ENCODE measurements at regions not wholly inside any gene's neighbourhood (a gene's known extent, or its start where the extent isn't known, plus 50 kb on each side); places are given as distances from the start of the nearest gene placed in this dataset.
A peak's percentile ranks its signal among the peaks of the same experiment; 100 is the strongest.

DNA sequence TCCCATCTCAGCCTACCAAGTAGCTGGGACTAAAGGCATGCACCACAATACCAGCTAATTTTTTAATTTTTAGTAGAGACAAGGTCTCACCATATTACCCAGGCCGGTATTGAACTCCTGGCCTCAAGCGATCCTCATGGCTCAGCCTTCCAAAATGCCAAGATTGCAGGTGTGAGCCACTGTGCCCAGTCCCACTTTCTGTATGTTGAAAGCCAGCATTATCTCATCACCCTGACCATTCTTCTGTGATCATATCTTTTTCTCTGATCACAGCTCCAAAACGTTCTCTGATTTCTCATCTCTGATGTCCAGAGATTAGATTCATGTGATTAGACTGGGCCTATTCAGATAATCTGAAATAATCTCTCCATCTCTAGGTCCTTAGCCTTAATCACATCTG, 337.7 kb downstream of the TPBG start:
- no peak overlapping the region for H3K4me3 Mint-ChIP-seq
- no peaks in the 10 kb centered on the region for H3K27me3 Mint-ChIP-seq
- H3K27ac Mint-ChIP-seq: no peak overlapping the region
- ATAC-seq: no peak
- H3K4me1 Mint-ChIP-seq: no peaks in the 10 kb centered on the region
- H3K9me3 Mint-ChIP-seq: peaks cover 7% of the 10 kb centered on the region
- H3K36me3 Mint-ChIP-seq: no peaks in the 10 kb centered on the region

DNA sequence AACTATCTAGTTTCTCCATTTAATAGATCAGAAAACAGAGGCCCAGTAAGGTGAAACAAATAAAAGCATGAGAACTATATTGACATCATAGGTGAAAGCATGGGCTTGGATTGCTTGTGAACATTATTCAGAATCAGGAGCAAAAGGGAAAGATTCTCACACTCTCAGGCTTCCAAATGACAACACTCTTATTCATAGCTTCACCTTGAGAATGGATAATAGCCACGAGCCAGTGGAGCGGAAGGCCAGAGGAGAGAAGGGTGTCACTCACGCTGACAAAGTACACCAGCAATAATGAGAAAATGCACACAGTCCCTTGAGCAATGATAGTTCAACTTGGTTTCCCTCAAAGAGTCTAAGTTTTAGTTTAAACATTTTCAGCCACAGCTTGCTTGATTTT, 339.0 kb downstream of the TPBG start:
- Mint-ChIP-seq H3K4me3 (no peak overlapping the region), H3K9me3 (peaks cover 14% of the 10 kb centered on the region), H3K4me1 (no peaks in the 10 kb centered on the region), H3K36me3 (no peaks in the 10 kb centered on the region), H3K27ac (no peak overlapping the region), H3K27me3 (no peaks in the 10 kb centered on the region)
- no peak for ATAC-seq

DNA sequence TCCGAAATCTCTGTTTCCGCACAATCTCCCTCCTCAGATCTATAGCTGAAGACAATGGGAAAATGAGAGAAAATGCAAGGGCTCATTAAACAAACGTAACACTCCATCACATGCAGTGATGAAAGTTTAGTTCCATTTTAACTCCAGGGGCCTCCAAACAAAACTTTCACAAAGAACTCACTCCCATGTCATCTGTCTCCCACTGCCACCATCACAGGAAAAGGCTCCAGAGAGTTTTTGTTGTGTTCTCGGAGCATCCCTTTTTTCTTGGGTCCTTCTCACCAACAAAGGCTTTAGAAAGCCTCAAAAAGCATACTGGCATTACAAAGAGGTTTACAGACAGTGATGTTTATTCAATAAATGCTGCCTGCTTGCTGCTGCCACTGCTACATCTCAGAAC, 339.6 kb downstream of the TPBG start:
- Mint-ChIP-seq H3K4me3 (no peak overlapping the region), H3K27ac (no peak overlapping the region), H3K36me3 (no peaks in the 10 kb centered on the region), H3K9me3 (peaks cover 17% of the 10 kb centered on the region), H3K4me1 (no peaks in the 10 kb centered on the region), H3K27me3 (no peaks in the 10 kb centered on the region)
- ATAC-seq: no peak

DNA sequence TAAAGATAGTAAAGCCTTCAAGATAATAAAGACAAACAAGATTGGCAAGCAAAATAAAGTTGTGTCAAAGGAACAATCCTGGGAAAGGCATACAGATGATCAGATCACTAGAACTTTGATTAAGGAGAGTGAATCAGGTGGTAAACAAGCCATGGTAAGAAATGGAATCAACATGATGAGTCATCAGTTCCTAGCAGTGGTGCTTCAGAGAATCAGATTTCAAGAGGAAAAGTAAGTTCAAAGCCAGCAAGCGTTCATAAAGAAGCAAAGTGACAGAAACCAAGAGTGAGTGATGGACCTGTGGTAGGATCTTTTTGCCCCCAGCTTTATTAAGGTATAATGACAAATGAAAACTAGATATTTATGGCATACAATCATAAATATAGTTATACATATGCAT, 340.4 kb downstream of the TPBG start:
- no peak for ATAC-seq
- no peaks in the 10 kb centered on the region for H3K36me3 Mint-ChIP-seq
- H3K27me3 Mint-ChIP-seq: no peaks in the 10 kb centered on the region
- no peak overlapping the region for H3K4me3 Mint-ChIP-seq
- H3K4me1 Mint-ChIP-seq: no peaks in the 10 kb centered on the region
- H3K9me3 Mint-ChIP-seq: peaks cover 14% of the 10 kb centered on the region
- H3K27ac Mint-ChIP-seq: no peak overlapping the region

DNA sequence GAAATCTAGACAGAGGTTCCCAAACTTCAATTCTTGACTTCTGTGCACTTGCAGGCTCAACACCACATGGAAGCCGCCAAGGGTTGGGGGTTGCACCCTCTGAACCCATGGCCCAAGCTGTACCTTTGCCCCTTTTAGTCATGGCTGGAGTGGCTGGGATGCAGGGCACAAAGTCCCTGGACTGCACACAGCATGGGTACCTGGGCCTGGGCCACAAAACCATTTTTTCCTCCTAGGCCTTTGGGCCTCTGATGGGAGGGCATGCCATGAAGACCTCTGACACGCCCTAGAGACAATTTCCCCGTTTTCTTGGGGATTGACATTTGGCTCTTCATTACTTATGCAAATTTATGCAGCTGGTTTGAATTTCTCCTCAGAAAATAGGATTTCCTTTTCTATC, 342.0 kb downstream of the TPBG start:
- Mint-ChIP-seq H3K9me3 (peaks cover 14% of the 10 kb centered on the region), H3K27me3 (no peaks in the 10 kb centered on the region), H3K36me3 (no peaks in the 10 kb centered on the region), H3K4me3 (no peak overlapping the region), H3K27ac (no peak overlapping the region), H3K4me1 (no peaks in the 10 kb centered on the region)
- ATAC-seq: no peak

DNA sequence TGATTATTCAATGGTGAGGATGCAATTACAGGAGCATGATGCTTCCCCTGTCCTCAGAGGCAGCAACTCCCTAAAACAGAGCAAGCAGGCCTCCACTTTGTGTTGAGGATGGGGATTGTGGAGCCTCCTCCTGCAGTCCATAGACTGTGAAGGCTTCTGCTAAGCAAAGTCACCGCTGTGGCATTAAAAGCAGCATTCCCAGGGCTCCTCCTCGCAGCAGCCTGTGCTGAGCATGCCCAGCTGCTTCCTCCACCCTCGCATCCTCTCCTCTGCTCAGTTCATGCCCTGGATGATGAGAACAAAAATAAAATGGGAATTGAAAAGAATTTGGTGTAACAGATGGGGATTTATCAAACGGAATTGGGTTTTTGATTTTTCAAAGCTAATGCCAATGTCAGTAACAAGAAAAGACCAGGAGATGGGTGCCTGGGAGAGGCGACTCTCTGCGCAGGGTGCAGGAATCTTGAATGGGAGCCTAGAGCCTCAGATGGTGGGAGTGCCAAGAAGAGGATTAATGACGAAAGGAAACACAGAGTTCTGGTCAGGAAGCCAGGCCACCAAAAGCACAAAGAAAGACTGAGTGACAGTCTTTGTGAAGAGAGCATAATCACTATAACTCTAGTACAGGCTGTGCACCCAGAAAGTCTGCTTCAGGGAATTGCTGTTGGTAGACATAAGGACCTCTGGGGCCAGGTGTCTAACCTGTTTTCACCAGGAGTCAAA, 347.6 kb downstream of the TPBG start:
- H3K4me1 Mint-ChIP-seq: no peaks in the 10 kb centered on the region
- peaks cover 20% of the 10 kb centered on the region for H3K27me3 Mint-ChIP-seq
- H3K27ac Mint-ChIP-seq: no peak overlapping the region
- no peaks in the 10 kb centered on the region for H3K36me3 Mint-ChIP-seq
- H3K9me3 Mint-ChIP-seq: peaks cover 18% of the 10 kb centered on the region
- ATAC-seq: no peak
- no peak overlapping the region for H3K4me3 Mint-ChIP-seq

DNA sequence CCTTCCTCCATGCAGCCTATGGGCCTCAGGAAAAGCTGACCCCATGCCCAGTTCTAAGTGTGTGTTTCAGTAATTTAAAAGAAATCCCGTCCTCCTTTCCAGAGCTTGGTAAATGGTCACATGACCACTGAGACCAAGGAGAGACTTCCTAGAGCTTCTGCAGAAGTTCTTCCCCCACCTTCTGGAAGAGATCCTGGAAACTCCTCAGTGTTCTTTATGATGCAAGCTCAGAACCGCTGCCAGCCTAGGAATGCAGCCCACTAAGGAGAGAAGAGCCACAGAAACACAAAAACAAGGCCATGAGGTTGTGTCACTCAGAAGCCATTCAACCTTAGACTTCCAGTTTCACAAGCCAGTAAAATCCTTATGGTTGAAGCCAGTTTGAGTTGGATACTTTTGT, 348.4 kb downstream of the TPBG start:
- no peak for ATAC-seq
- Mint-ChIP-seq H3K4me3 (no peak overlapping the region), H3K9me3 (peaks cover 13% of the 10 kb centered on the region), H3K27me3 (peaks cover 20% of the 10 kb centered on the region), H3K36me3 (no peaks in the 10 kb centered on the region), H3K27ac (no peak overlapping the region), H3K4me1 (no peaks in the 10 kb centered on the region)

DNA sequence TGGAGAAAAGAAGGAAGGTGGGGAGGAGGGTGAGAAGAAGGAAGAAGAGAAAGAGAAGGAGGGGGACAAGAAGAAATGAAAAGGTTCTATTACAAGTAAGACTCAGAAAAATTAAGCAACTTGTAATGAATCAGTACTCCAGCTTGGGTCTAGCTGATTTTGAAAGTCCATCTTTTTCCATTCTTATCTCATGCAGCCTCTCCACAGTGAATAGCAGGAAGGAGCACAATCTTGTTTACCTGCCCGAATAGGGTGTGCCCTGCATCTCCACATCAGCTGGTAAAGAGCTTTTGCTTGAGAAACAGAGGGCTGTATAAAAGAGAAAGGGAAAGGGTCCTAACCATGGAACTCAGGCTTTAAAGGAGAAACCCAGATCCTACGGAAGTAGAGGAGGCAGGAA, 348.8 kb downstream of the TPBG start:
- no peak overlapping the region for H3K27ac Mint-ChIP-seq
- H3K36me3 Mint-ChIP-seq: no peaks in the 10 kb centered on the region
- H3K9me3 Mint-ChIP-seq: peaks cover 11% of the 10 kb centered on the region
- peaks cover 20% of the 10 kb centered on the region for H3K27me3 Mint-ChIP-seq
- ATAC-seq: no peak
- no peaks in the 10 kb centered on the region for H3K4me1 Mint-ChIP-seq
- no peak overlapping the region for H3K4me3 Mint-ChIP-seq

DNA sequence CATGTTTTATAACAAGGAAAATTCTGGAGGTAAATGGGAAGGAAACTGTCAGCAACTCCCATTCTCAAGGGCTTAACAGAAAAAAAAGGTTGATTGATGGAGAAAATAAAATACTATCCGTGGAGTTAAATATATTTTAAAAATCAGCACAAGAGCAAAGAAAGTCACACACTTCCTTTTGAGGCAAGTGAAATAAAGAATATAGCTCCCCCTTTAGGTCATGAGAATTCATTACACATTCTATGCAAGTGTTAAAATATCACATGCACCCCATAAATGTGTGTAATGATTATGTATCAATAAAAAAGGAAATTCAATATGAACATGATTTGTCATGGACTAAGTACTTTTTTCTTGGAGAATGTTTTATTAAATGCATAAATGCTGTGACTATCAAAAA, 349.2 kb downstream of the TPBG start:
- H3K27me3 Mint-ChIP-seq: peaks cover 20% of the 10 kb centered on the region
- peaks cover 7% of the 10 kb centered on the region for H3K9me3 Mint-ChIP-seq
- H3K36me3 Mint-ChIP-seq: no peaks in the 10 kb centered on the region
- H3K4me3 Mint-ChIP-seq: no peak overlapping the region
- no peaks in the 10 kb centered on the region for H3K4me1 Mint-ChIP-seq
- ATAC-seq: no peak
- H3K27ac Mint-ChIP-seq: no peak overlapping the region

DNA sequence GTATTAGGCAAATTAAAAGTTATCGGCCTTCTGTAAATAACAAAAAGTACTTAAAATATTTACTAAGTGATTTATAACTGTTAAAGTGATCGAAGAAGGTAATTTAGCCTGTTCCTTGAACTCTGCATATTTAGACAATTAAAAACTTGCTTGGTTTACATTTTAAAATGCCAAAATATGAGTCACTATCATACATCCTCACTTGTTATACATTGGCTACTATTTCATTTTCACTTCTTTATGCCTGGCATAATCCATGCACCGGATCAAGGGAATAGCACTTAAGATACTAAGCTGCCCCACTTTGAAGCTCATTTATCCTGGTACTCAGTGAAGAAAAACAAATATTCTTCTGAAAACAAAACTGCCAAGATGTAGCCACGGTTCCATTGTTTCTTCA, 344.6 kb downstream of the UBE3D start:
- Mint-ChIP-seq H3K27me3 (no peaks in the 10 kb centered on the region), H3K9me3 (peaks cover 6% of the 10 kb centered on the region), H3K36me3 (no peaks in the 10 kb centered on the region), H3K4me1 (no peaks in the 10 kb centered on the region), H3K4me3 (no peak overlapping the region), H3K27ac (no peak overlapping the region)
- no peak for ATAC-seq

DNA sequence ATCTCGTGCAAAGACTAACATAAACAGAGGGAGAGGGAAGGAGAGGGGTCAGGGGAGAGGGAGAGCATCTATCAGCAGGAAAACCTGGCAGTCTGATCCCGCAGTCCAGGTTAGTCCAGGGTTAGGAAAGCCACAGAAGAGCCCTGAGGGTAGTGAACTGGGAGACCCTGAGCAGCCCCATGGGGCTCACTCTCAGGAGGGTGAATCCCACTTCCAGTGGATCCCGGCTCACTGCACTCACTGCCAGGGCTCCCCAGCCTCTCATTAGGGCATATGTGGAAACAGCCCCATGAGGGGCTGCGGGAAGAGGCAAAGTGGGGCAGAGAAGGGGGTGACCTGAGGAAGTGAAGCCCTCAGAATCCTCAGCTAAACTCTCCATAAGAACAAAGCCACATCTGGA, 329.9 kb downstream of the UBE3D start:
- Mint-ChIP-seq H3K4me3 (no peak overlapping the region), H3K9me3 (no peaks in the 10 kb centered on the region), H3K36me3 (no peaks in the 10 kb centered on the region), H3K27me3 (peaks cover 12% of the 10 kb centered on the region), H3K27ac (no peak overlapping the region), H3K4me1 (no peaks in the 10 kb centered on the region)
- ATAC-seq: peak; percentile 20

DNA sequence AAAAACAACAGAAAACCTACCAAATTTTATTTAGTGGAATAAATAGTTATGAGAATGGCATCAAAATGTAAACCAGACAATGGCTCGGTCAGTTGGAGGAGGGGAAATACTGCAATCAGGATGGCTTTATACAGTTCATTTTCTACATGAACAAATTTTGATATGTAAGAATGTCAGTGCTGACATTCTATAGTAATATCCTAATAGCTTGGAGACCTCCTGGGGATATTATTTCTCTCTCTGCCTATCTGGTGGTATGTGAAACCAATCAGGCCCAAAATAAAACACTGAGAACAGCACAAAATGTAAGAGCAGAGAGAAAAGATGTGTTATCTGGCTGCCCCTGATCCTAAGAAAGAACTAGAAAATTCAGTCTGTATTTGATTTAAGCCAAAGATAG, 327.7 kb downstream of the UBE3D start:
- H3K4me3 Mint-ChIP-seq: no peak overlapping the region
- no peak for ATAC-seq

DNA sequence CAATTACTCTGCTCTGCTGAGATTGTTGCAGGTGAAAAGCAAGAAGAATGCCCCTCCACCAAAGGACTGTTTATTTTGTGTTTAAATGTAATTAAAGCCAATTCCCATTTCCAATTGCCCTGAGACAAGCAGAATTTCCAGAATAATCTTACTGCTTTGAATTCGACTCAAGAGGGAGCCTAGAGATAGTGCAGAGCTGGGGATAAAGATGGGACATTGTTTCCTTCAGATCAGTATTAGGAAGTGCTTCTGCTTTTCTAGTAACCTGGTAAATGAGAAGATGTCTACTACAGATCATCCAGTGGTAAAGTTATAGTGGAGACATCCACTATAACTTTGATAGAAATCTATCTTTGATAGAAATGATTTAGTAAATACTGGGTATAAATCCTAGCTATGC, 326.9 kb downstream of the UBE3D start:
- Mint-ChIP-seq H3K27me3 (peaks cover 12% of the 10 kb centered on the region), H3K9me3 (no peaks in the 10 kb centered on the region), H3K4me3 (no peak overlapping the region), H3K36me3 (no peaks in the 10 kb centered on the region), H3K4me1 (no peaks in the 10 kb centered on the region), H3K27ac (no peak overlapping the region)
- ATAC-seq: no peak

More for the DNA sequence above, 327.7 kb downstream of the UBE3D start:
- Mint-ChIP-seq H3K36me3 (no peaks in the 10 kb centered on the region), H3K27ac (no peak overlapping the region), H3K9me3 (no peaks in the 10 kb centered on the region), H3K27me3 (peaks cover 12% of the 10 kb centered on the region), H3K4me1 (no peaks in the 10 kb centered on the region)

DNA sequence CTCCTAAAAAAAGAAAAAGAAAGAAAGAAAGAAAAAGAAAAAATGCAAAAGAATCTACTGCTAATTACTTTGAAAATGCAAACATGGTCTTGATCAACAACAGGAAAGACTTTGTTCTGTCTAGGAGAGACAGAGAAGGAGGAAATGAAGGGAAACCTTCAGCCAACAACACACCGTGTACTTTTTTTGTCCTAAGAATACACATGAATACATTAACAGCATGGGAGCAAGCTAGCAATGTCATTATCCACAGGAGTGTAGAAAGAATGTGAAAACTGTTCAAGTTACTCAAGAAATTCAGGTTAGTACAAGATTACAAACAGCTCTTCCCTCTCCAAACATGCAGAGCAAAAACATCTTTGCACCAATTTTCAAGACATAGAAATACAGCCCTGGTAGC, 326.3 kb downstream of the UBE3D start:
- H3K27me3 Mint-ChIP-seq: peaks cover 12% of the 10 kb centered on the region
- no peaks in the 10 kb centered on the region for H3K4me1 Mint-ChIP-seq
- H3K9me3 Mint-ChIP-seq: no peaks in the 10 kb centered on the region
- H3K4me3 Mint-ChIP-seq: no peak overlapping the region
- H3K27ac Mint-ChIP-seq: no peak overlapping the region
- no peak for ATAC-seq
- no peaks in the 10 kb centered on the region for H3K36me3 Mint-ChIP-seq

DNA sequence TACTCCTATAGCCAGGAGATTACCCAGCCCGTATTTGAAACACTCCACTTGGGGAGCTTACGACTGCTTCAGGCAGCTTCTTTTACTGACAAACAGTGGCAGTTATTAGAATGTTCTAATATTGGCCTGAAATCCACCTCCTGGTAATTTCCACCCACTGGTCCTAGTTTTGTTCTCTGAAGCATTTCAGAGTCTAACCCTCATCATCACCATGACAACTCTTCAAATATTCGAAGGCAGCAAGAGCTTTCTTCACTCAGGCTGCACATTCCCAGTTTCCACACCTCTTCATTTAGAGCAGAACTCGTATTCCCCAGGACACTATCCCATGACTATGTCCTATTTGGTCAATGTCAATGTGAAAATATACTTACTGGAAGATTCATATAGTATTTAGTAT, 325.6 kb downstream of the UBE3D start:
- Mint-ChIP-seq H3K27me3 (peaks cover 12% of the 10 kb centered on the region), H3K27ac (no peak overlapping the region), H3K36me3 (no peaks in the 10 kb centered on the region), H3K4me3 (no peak overlapping the region), H3K9me3 (no peaks in the 10 kb centered on the region), H3K4me1 (no peaks in the 10 kb centered on the region)
- ATAC-seq: no peak

DNA sequence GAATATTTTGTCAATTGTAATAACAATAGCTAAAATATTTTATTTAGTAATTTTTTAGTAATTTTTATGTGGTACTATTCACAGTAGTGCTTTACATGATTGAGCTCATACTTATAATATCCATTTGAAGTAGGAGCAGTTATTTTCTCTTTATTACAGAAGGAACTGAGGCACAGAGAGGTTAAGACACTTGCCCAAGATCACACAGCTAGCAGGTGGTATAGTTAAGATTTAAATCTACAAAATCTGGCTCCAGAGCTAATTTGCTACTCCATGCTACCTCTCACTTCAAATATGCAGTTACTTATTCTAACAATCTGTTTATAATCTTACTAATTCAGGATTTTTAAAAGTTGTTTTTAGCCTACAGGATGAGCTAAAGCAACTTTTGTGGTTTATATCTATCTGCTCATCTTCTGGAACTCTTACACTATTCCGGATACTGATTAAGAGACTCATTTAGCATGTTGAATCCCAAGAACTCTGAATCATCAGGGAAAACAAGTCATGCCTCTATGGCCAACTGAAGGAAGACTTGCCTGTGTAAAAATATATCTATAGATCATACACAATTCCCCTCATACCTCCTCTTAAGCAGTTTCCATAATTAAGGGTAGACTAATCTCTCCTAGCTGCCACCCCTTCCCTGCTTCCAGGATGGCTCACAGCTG, 324.2 kb downstream of the UBE3D start:
- no peak overlapping the region for H3K4me3 Mint-ChIP-seq
- H3K36me3 Mint-ChIP-seq: no peaks in the 10 kb centered on the region
- H3K27me3 Mint-ChIP-seq: no peaks in the 10 kb centered on the region
- no peaks in the 10 kb centered on the region for H3K4me1 Mint-ChIP-seq
- no peaks in the 10 kb centered on the region for H3K9me3 Mint-ChIP-seq
- H3K27ac Mint-ChIP-seq: no peak overlapping the region
- ATAC-seq: no peak
